ENCODE measurements at regions not wholly inside any gene's neighbourhood (a gene's known extent, or its start where the extent isn't known, plus 50 kb on each side); places are given as distances from the start of the nearest gene placed in this dataset.
"Not testable (repeated sequence)": the region's sequence is repeated elsewhere in the genome, so short reads cannot be mapped to it uniquely, and the experiment has no call there.

DNA sequence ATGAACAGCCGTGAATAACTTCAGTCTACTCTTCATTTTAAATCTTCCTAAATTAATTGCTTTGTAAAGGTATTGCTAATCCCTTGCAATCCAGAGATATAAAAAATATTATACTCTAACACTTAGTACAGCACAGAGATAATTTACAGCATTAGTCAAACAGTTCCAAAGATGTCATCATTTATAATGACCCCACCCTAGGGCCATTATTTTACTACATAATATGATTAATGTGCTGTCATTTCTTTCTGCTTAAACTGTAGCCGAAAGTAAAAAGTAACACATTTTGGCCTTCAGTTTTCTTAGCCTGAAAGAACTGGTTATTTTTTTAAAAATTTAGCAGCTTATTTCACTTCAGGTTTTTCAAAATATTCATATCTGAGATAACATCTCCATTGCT is 256.3 kb upstream of the RFC3 start:
- DNase-seq: no peak

GRCh38 chr13:33571618-33572017 is 246.3 kb upstream of the RFC3 start:
- DNase-seq: no peak

GRCh38 chr13:33572322-33572721 is 245.6 kb upstream of the RFC3 start:
- DNase-seq: not testable (repeated sequence)

GRCh38 chr13:33575378-33575777 is 242.6 kb upstream of the RFC3 start:
- DNase-seq: no peak

GRCh38 chr13:33577007-33577406 is 240.9 kb upstream of the RFC3 start:
- no peak for DNase-seq

DNA sequence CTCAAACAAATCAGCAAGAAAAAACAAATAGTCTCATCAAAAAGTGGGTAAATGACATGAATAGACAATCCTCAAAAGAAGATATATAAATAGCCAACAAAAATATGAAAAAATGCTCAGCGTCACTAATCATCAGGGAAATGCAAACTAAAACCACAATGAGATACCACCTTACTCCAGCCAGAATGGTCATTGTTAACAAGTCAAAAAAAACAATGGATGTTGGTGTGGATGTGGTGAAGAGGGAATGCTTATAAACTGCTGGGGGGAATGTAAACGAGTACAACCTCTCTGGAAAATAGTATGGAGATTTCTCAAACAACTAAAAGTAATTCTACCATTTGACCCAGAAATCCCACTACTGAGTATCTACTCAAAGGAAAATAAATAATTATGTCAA is 239.2 kb upstream of the RFC3 start:
- no peak for DNase-seq

DNA sequence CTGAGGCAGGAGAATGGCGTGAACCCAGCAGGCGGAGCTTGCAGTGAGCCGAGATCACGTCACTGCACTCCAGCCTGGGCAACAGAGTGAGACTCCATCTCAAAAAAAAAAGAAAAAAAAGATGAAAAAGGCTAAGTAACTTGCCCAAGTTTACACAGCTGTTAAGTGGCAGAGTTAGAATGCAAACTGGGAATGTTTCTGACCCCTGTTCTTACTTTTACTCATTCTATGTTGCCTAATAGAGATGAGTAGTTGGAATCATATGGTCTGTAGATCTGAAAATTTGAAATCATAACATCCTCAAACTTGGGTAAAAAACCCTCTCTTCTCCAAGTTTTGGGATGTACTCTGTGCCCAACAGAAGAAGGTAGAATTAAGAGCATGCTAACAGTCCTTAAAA is 235.8 kb upstream of the RFC3 start:
- DNase-seq: no peak

GRCh38 chr13:33583398-33583797 is 234.6 kb upstream of the RFC3 start:
- DNase-seq: no peak

- DNase-seq: no peak
Measured at GRCh38 chr13:33590936-33591335, 227.0 kb upstream of the RFC3 start.

DNA sequence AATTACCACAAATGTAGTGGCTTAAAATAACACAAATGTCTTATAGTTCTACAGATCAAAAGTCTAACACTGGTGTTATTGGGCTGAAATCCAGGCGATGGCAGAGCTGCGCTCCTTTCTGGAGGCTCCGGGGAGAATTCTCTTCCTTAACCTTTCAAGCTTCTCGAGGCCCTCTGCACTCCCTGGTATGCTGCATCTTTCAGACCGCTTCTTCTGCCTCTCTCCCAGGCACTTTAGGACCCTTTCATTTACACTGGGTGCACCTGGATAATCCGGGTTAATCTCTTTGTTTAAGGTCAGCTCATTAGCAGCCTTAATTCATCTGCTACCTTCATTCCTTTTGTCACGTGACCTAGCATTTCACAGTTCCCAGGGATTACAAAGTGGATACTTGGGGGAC is 211.3 kb upstream of the RFC3 start:
- no peak for DNase-seq

GRCh38 chr13:33610438-33611120 is 207.4 kb upstream of the RFC3 start:
- DNase-seq: peak; percentile 67

DNA sequence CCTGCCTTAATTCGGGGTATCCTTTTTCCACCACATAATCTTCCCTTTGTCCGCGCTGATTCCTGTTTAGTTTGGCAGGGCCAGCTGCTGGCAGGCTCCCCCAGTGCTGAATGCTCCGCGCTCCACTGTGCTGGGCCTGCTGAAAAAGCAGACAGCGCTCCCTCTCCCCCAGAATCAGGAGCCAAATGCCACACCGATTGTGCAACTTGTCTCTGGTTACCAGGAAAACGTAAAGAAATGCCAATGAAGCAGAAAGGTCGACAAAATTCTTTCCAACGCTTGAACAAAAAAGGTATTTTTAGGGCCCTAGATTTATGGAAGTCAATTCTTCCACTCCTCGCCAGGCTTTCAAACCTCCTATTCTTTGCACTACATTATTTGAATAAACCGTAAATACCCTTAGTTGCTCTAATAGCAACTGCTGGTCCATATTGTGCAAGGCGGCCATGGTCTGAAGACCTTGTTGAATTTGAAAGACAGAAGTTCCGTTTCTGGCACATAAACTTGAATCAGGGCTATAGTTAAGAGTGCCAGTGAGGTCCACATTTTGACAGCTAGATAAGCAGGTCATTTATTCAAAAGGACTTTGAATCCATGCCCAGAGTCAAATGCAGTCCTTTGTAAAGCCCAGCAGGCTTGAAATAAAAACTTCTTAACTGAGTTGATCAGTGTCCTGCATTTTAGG is 206.7 kb upstream of the RFC3 start:
- no peak for DNase-seq

DNA sequence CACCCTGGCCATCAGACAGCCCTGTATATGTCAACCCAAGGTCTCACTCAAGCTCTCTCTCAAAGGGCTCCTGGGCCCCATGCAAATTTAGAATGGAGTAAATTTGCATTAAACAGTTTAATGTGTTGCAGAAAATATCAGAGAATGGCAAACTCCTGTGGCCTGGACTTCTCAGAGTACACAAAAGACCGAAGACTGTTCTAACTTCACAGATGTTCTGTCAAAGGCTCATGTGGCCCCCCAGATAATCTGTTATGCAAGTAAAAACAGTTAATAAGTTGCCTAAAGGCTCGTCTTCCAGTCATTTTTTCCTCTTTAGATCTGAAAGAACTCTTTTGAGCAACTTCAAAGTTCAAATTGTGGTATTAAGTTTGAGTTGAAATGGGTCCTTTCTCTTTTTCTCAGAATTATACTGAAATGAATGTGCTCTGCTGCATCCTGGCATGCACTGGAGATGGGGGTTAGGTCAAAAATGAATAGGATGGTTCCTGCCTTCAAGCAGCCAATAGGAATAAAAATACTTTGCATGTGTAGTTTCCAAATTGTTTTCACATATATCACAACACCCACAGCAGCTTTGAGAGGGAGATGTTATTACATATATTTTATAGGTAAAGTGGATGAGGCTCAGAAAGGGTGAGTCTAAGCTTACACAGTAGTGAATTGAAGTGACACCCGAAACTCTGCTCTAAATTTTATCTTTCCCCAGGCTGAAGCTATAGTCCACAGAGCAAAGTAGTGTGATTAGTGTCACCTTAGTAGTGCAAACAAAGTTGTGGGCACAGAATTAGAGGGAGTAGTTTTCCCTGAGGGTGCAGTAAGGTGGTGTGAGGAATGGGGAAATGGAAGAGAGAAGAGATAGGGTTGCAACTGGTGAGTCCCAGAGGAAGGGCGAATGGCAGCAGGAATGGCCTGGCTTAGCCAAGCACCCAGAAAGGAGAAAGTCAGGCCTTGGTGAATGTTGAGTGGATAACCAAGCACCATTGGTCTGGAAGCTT is 205.0 kb upstream of the RFC3 start:
- DNase-seq: peak; percentile 25

DNA sequence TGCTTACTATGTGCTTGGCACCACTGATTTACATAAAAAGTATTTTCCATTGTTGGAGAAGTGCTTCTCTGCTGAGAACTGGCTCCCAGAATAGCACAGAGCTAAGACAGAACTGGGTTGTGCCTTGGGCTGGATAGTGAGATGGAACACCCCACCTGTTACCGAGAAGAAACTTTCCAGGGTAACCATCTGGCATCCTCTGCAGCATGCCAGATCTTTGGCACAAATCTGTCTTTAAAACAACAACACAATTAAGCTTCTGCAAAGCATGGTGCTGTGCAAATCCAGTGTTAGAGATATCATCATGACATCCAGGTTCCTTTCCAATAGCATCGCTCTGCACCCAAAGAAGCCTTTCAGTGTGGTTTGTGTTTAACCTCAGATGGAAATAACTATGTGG is 202.5 kb upstream of the RFC3 start:
- DNase-seq: no peak

- no peak for DNase-seq
Measured at GRCh38 chr13:33616130-33616529, 201.8 kb upstream of the RFC3 start.

- DNase-seq: no peak
Measured at GRCh38 chr13:33617055-33617454, 200.9 kb upstream of the RFC3 start.

DNA sequence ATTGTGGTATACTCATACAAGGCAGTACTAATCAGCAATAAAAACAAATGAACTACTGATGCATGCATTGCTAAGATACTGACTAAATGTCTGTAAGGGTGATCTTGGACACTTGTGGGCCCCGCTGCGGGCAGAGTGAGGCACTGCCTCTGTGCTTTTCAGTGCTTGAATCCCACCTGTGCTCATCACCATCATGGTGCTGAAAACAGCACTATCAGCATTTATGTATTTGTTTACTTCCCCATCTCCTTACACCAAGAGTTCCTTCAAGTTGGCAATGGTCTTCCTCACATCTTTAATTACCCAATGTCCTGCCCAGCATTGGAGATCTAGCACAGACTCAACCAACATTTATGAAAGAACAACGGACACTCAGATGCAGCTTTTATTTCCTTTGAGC is 193.7 kb upstream of the RFC3 start:
- no peak for DNase-seq

GRCh38 chr13:33624740-33625139 is 193.2 kb upstream of the RFC3 start:
- DNase-seq: no peak

GRCh38 chr13:33626407-33626806 is 191.5 kb upstream of the RFC3 start:
- DNase-seq: no peak

DNA sequence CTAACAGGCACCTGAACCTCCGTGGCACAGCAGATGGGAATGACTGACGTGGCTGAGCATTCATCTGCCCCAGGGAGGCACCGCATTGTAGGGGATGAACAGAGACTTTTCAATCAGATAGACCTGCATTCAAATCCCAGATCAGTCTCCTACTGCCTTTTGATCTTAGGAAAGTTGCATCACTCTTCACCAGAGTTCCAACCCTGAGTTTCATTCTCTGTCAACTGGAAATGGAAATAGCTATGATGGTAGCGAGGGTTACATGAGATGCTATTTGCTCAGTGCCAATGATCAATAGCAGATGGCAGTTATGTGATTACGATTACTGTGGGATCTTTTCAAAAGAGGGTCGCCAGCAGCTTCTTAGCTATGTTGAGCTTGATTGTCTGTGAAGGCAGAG is 189.3 kb upstream of the RFC3 start:
- DNase-seq: no peak

DNA sequence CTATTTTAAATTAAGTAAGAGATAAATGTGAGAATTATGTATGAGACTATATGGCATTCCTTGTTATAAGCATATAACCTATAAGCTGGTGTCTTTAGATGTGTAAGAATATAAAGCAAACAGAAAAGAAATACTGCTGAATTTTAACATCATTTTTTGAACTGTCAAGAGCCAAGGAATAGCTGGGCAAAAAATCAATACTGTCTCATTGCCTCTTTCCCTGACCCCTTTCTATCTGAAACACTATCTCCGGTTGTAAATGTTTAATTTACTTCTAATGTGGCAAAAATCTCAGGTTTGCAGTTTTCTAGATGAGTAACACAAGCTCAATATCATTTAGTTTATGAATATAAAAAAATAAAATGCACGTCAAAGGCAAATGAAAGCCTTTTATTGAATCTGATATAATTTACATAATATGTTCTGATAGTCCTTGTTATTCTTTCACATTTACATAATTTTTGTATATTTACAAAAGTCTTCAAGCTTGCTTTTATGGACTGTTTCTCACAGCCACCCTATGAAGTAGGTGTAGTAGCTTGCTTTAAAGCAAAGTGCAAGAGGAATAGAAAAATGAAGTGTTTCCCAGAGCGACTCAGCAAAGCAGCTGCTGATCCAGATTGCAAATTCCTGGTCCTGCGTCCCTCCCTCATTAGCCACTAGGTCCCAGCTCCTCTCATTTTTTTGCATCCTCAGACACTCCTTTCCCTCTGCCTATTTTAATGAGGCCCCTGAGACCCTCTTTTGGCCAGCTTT is 188.2 kb upstream of the RFC3 start:
- no peak for DNase-seq

GRCh38 chr13:33633701-33634545 is 184.0 kb upstream of the RFC3 start:
- no peak for DNase-seq
